ENCODE measurements at regions not wholly inside any gene's neighbourhood (a gene's known extent, or its start where the extent isn't known, plus 50 kb on each side); places are given as distances from the start of the nearest gene placed in this dataset.

GRCh38 chr7:47211519-47211973 is 370.4 kb downstream of the TNS3 start (continued):
- TF ChIP-seq CHD7 (IDR thresholded peaks at IDR 0.05; ENCODE audit: insufficient replicate concordance, low read length): no peak
- peak; percentile 35; the same call in 1 of the 2 replicates for TF ChIP-seq E2F6 (IDR thresholded peaks at IDR 0.05)
- no peak for TF ChIP-seq SP2 (IDR thresholded peaks at IDR 0.05; ENCODE audit: low read length)
- no peak for TF ChIP-seq CHD1 (IDR thresholded peaks at IDR 0.05; ENCODE audit: low read depth, low read length)
- TF ChIP-seq EGR1 (IDR thresholded peaks at IDR 0.05; ENCODE audit: borderline replicate concordance, low read depth, low read length): no peak
- peak; percentile 33; the same call in 1 of the 2 replicates for TF ChIP-seq MAX (IDR thresholded peaks at IDR 0.05)

Data from H1 (cell line).